HG03460 (cell line): ENCODE measurements at regions not wholly inside any gene's neighbourhood (a gene's known extent, or its start where the extent isn't known, plus 50 kb on each side); places are given as distances from the start of the nearest gene placed in this dataset.
"Not testable (repeated sequence)": the region's sequence is repeated elsewhere in the genome, so short reads cannot be mapped to it uniquely, and the experiment has no call there.

Source experiments
- ATAC-seq: cut with Tn5 transposase; IDR thresholded peaks from one replicate; pipeline ENCODE4 v1.9.1; 2021; ENCODE audit not compliant: unreplicated experiment

DNA sequence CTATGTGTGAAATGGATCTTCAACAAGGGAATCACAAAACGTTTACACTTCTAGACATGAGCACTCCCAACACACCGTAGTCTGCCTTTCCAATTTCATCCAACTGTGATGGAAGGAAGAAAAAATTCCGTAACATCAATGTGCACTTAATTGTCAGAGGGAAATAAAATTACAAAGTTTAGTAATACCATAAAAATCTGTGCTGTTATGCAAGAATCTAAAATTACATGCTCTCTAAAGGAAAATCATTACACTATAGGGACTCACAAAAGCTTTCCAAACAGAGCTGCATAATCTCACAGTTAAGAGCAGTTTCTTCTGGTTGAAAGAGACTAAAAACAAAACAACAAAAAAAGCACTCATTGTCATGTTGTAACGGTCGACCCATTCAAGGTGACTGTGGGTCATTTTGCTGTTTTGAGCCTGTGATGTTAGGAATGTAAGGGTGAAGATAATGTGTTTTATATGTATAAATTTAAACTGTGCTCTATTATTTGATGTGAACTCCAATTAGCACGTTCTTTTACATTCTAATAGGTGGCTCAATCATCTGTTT, 698.0 kb downstream of the TDRD15 start:
- no peak for ATAC-seq

DNA sequence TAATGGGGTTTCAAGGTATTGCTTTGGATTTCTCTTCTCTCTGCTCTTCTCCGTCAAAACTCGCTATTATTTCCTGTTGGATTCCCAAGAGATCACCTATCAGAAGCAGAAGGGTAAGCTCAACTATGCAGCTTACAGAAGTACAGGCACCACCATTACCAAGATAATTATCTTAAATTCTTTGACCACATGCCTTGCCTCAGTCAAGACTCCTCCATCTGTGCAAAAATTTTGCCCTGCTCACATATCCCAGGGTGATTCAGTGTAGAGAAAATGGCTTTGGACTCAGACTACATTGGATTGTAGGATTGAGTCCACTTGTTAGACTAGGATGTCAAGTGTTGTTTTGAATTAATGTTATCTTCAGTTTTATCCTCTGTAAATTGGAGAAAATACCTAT, 698.7 kb downstream of the TDRD15 start:
- ATAC-seq = no peak

DNA sequence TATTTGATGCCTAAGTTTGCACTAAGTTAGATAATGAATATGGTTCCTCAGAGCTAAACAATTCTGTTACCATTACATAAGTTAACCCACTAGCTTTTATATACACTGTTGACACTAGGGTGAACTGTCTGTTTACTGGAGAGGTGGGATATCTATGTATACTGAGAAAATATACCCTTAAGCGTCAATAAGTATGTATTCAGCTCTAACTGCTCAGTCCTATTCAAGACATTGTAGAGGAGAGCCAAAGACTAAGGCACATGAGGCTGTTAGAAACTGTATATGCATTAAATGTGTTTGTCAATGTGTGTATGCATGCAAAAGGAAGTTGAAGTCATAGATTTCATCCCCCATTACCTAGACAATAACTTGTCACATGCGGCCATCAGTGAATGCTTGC, 710.0 kb downstream of the TDRD15 start:
- ATAC-seq = no peak

DNA sequence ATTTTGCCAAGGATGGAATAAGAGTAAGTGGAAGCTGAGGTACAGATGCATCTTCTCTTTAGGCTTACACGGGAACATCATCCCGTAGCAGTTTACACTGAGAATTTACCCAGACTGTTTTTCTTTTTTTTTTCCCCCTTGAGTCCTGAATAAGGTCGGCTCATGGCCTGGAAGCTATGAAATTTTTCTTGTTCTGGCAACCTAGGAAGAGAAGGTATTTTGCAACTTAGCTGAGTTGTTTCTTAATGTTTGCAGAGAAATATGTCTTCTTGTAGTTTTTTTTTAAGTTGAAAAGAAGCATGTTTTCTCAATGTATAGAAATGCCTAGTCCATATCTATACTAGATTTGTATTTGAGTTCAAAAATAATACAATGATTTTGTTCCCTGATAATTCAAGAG, 712.5 kb downstream of the TDRD15 start:
- ATAC-seq = no peak

DNA sequence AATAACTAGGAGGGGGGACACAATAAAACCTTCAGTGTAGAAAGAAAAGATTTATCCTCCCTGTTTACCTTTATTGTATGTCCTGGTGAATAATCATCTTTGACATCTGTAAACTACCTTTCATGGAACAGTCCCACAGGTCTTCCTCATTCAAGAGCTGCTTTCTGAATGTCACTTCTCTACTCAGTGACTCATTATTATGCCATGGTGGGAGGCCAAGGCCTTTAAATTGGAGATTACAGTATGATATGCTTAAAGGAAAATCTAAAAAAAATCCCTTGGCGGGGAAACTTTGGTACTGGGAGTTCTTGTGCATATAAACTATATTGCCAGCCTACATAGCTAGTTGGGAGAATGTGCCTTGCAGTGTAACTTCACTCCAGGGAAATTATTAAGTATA, 713.0 kb downstream of the TDRD15 start:
- no peak for ATAC-seq

DNA sequence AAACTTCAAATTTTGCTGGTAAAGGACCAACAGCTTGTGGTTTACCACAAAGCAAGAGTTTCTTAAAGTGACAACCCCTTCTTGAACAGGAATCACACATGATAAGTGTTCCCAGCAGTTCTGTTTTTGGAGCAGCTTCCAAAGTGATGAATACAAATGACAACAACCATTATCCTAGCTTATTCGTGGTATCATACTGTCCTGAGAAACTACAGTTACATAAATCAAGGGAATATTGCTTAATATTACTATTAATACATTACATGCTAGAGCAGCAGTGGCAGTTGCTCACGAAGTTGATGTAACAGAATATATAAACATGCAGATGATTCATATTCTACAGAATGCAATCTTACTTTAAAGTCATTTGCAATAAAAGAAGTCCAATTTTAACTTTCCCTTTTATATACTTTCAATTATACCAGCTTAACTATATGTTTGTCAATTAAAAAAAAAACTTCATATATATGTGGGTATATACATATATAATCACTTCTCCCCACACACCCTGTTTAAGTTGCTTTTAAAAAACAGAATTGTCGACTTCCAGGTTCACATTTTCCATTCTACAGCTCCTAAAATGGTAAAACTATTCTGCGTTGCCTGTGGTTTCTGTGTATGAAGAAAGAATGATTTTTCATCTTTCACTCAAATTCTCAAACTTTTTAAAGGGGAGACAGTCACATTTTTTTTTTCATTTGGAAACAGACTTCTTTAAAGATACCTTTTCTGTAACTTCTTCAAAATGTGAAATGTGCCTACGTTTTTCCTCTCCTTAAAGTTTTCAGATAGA, 713.6 kb downstream of the TDRD15 start:
- no peak for ATAC-seq

DNA sequence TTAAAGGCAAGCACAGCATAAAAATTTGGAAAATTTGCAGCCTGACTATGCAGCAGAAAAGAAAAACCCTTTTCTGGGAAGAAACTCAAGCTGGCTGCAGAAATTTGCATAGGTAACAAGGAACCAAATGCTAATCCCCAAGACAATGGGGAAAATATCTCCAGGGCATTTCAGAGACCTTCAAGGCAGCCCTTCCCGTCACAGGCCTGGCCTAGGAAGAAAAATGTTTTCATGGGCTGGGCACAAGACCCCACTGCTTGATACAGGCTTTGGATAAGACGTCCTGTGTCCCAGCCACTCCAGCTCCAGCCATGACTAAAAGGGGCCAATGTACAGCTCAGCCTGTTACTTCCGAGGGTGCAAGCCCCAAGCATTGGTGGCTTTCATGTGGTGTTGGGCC, 717.6 kb downstream of the TDRD15 start:
- no peak for ATAC-seq

DNA sequence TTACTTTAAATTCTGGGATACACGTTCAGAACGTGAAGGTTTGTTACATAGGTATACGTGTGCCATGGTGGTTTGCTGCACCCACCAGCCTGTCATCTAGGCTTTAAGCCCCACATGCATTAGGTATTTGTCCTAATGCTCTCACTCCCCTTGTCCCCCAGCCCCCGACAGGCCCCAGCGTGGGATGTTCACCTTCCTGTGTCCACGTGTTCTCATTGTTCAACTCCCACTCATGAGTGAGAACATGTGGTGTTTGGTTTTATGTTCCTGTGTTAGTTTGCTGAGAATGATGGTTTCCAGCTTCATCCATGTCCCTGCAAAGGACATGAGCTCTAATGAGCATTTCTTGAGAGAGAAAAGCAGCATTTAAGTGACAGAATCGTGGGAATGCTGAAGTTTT, 726.6 kb downstream of the TDRD15 start:
- ATAC-seq = not testable (repeated sequence)

DNA sequence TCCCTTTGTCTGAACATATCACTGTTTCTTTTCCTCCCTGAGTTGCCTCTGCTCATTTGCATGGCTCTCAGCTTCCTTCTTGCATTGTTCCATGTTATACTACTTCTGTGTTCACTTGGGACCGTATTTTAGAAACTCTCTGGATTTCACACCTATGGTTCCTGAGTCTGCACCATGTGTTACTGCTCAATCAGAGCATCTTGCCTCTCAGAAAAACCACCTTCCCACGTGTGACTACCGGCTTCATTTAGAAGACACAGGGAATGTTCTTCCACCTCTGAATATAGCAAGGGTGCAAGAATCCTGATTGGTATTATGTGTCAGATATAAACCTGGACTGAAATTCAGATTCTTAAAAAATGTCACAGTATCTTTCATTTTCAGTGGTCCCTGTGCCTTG, 731.2 kb downstream of the TDRD15 start:
- ATAC-seq = no peak

DNA sequence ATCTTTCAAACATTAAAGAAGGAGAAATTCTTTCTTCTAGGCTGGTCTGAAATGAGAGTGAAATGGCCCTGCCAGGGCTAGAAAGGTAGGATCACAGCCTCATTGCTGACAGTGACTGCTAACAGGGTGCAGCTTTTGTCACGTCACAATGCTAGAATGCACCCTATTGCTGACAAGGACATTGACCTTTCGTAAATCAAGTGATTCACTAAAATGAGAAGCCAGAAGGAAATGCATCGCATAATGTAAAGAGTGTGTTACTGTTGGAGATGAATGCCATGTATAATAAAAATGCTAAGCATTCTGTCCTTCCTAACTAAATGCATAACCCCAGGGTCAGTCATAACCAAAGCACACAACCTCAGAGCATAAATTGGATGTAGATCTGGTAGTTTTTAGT, 732.9 kb downstream of the TDRD15 start:
- no peak for ATAC-seq

DNA sequence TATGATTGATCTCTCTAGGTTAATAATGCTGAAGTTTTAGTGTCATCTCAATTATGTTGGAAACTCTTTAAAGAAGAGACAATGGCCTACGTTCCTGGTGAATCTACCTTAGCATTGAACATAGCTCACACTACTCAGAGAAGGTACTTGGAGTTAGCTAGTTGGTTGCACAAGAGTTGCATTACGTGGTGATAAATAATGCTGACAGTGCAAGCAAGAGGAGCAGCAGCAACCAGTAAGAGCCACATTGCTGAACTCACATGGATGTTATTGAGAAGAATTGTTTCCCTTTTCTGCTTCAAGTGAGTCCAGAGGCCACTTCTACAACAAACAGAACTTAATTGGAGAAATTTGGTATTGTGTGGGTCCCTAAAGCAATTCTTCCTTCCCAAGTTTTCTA, 737.1 kb downstream of the TDRD15 start:
- ATAC-seq = no peak

DNA sequence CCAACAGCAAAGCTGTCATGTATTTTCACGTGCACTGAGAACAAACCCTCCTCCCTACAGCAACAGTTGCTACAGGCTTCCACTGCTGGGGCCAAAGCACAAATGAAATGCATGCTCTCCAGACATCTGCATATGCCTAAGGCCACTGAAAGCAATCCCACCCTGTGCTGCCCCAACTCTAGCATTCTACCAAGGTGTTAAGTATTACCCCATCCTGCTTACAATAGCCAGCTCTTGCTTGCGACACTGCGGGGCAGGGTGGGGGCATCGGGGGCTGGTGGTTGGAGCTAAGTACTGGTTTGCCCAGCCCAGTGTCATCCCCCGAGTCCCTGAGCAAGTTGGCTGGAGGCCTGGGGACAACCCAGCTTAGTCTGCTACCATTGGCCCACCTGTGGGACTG, 742.5 kb downstream of the TDRD15 start:
- no peak for ATAC-seq

DNA sequence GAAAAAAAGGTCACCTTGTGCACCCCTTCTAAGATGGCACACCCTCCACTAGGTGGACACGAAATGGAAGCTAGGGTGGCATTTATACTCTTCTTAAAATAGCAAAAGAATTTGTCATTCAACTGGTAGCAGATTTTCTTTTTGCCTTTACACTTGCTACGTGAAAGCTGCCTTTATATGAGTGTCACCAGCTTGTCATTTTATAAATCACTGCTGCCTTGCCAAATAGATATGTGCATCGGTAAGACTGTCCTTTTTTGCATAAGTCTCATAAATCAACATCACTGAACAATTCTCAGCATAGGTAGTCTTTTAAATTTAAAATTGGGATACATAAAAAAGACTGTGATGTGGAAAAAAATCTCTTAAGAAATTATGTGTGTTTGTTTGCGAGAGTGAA, 764.1 kb downstream of the TDRD15 start:
- ATAC-seq = no peak

DNA sequence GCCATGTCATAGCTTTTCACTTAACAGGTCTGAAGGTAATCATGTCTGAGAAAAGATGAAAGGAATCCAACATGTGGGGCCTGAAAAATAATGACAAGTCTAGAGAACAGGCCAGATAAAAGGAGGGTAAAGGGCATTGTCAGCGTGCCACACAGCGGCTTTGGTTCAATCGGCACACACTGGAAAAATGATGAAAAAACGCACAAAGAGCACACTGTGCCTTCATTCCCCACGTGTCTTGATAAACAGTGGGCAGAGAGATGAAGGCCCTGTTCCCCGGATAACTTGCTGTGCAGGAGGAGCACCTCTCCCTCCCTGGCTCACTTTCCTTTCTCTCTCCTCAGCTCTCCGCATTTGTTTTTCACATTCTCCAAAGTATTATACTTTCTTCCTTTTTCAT, 766.3 kb downstream of the TDRD15 start:
- ATAC-seq = no peak

DNA sequence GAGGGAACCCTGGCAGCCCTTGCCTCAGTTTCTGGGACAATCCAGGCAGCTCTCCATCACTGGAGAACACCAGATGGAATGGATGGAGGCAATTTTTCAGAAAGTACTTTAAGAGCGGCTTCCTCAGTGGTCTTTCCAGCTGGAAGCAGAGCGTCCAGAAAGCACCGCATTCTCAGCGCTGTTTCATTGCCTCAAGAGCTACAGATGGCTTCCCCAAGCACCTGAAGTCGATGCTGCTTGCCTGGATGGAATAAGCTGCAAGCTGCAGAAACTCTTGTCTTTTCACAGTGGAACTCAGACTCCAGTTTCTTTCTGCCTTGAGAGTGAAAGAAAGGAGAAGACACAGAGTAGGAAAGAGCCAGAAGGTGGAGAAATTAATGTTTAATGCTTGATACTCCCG, 766.9 kb downstream of the TDRD15 start:
- ATAC-seq = no peak

DNA sequence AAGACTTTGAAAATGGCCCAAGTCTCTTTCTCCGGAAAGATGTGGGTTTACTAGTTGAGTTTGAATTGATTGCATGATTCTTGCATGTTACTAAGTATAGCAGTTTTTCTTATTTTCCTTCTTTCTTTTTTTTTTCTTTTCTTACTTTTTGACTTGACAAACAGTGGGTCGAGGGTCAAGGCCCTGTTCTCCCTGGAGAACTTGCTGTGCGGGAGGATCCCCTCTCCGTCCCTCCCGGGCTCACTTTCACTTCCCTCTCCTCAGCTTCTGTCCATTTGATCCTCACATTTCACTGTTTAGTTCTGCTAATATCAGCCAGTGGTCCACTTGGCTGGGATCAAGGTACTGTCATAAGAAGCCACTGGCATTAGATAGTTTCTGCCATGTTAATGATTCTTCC, 767.4 kb downstream of the TDRD15 start:
- no peak for ATAC-seq

DNA sequence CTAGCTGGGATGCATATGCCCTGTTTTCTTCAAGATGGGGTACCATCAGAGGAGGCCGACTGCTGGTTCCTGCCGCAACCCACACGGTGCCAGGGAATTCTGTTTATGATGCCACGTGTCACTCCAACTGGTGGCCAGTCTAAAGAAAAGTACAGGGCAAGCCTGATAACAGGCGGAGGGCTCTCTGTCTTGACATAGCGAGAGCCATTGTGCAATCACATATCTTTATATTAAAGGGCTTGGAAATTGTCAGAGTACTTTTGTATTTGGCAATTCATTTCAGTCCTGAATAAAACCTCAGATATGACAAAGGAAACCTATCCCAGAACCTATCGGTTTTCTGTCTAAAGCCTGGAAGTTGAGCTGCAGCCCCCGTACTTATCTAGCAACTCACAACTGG, 768.4 kb downstream of the TDRD15 start:
- no peak for ATAC-seq

DNA sequence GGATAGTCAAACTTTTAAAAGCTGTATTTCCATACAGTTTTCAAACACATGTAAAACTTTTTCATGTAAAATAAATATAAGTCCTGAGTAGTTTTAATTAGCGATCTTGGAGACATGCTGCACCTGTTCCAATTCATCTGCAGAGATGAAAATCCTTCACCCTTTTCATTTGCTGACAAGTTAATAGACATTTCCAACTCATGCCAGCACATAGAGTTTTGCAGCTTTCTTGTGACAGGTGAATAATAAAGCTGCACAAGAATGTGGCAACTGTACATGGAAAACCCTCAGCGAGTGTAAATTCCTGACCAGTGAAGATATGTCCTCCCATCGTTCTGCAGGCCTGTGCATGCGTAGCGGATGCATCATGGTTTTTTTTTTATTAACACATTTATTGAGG, 771.4 kb downstream of the TDRD15 start:
- no peak for ATAC-seq

DNA sequence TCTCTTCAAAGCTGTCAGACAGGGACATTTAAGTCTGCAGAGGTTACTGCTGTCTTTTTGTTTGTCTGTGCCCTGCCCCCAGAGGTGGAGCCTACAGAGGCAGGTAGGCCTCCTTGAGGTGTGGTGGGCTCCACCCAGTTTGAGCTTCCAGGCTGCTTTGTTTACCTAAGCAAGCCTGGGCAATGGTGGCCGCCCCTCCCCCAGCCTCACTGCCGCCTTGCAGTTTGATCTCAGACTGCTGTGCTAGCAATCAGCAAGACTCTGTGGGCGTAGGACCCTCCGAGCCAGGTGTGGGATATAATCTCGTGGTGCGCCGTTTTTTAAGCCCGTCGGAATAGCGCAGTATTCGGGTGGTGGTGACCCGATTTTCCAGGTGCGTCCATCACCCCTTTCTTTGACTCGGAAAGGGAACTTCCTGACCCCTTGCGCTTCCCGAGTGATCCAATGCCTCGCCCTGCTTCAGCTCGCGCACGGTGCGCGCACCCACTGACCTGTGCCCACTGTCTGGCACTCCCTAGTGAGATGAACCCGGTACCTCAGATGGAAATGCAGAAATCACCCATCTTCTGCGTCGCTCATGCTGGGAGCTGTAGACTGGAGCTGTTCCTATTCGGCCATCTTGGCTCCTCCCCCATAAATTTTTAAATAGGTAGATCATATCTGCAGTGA, 785.1 kb downstream of the TDRD15 start:
- ATAC-seq = not testable (repeated sequence)

DNA sequence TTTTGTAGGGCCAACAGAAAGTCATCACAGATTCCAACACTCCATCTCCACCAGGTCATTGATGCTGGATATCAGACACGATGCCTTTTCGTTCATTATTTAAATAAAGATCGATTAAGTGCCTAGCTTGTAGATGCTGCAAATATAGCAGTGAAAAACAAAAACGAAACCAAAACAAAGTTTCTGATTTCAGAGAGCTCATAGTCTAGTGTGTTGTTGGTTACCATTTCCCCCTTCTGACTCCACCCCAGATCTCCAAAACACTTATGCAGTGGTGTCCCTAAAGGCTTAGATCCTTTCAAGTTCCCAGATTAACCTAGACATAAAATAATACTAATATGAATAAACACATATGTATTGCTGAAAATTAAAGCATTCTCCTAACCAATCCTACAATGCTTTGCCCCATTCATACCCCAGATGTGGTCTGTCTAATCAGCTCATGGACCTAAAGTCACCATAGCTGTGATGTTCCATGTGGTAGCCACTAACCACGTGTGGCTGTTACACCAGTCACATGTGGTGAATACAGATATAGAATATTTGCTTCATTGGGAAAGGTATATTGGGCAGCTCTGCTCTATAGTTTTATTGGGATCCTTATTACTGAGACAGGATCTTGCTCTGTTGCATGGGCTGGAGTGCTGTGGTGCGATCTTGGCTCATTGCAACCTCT, 787.2 kb downstream of the TDRD15 start:
- ATAC-seq = no peak

DNA sequence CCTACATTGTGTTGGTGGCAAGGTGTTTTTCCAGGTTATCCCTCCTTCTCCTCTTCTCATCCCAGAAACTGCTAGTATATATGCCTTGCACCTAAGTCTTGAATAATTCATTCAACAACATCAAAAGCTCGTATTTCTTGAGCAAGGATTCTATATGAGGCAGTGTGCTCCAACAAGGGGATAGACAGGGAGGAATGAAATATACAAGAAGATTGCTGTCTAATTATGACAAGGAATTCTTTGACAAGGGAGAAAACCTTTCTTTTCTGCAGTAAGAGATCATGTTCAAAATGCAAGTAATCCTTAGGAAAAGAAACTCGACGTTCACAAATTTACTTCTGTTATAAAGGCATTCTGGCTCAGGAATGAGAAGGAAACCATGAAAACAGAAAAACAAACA, 788.6 kb downstream of the TDRD15 start:
- no peak for ATAC-seq

DNA sequence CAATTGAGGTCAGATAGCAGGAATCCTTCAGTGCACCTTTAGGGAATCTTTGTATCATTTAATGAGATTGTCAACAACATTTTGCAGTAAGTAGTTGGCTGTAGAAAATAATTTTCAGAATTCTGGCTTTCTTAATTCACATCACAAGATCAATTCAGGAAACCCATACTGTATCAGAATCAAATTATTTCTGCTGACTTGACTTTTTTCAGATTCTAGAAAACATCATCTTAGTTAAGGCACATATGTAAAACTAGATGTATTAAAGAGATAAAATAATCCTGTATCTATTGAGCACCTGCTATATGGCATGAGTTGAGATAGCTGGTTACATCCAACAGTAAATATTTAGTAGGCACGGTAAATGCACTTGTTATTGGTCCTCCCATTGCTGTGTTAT, 791.4 kb downstream of the TDRD15 start:
- no peak for ATAC-seq
